ENCODE measurements at regions not wholly inside any gene's neighbourhood (a gene's known extent, or its start where the extent isn't known, plus 50 kb on each side); places are given as distances from the start of the nearest gene placed in this dataset.

GRCh38 chr12:83932011-83932410, 980.6 kb downstream of the SLC6A15 start:
- TF ChIP-seq POLR2A (IDR thresholded peaks at IDR 0.05) (no peak), CTCF (IDR thresholded peaks at IDR 0.05) (no peak)

Measured in right lobe of liver (tissue), 4 donors.